ENCODE measurements at regions not wholly inside any gene's neighbourhood (a gene's known extent, or its start where the extent isn't known, plus 50 kb on each side); places are given as distances from the start of the nearest gene placed in this dataset.

GRCh38 chr6:125469915-125470314 lies 168.1 kb upstream of the HDDC2 start:
- no peak for DNase-seq (ENCODE audit: low read depth)
- no peak overlapping the region for H3K4me3 ChIP-seq (ENCODE audit: control insufficient read depth, low read depth, low read length)
- TF ChIP-seq, protein P1, sequence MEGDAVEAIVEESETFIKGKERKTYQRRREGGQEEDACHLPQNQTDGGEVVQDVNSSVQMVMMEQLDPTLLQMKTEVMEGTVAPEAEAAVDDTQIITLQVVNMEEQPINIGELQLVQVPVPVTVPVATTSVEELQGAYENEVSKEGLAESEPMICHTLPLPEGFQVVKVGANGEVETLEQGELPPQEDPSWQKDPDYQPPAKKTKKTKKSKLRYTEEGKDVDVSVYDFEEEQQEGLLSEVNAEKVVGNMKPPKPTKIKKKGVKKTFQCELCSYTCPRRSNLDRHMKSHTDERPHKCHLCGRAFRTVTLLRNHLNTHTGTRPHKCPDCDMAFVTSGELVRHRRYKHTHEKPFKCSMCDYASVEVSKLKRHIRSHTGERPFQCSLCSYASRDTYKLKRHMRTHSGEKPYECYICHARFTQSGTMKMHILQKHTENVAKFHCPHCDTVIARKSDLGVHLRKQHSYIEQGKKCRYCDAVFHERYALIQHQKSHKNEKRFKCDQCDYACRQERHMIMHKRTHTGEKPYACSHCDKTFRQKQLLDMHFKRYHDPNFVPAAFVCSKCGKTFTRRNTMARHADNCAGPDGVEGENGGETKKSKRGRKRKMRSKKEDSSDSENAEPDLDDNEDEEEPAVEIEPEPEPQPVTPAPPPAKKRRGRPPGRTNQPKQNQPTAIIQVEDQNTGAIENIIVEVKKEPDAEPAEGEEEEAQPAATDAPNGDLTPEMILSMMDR (conservative IDR thresholded peaks at IDR 0.05; ENCODE audit: control insufficient read depth, insufficient read depth, low read depth, low read length) = no peak

DNA sequence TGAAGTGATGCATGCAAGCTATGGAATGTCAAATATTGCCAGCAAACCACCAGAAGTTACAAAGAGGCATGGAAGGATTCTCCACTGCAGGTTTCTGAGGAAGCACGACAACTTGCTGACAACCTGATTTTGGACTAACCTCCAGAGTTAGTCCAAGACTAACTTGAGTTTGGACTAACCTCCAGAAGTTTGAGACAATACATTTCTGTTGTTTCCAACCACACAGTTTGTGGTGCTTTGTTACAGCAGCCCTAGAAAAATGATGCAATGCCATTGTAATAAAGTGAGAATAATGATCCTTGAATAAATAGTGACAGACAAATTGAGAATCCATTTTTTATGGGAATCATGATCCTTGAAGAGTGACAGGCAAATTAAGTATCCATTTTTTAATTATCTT lies 169.9 kb upstream of the HDDC2 start:
- TF ChIP-seq, protein P1 (conservative IDR thresholded peaks at IDR 0.05; ENCODE audit: control insufficient read depth, insufficient read depth, low read depth, low read length) = no peak
- DNase-seq (ENCODE audit: low read depth) = no peak
- no peak overlapping the region for H3K4me3 ChIP-seq (ENCODE audit: control insufficient read depth, low read depth, low read length)

DNA sequence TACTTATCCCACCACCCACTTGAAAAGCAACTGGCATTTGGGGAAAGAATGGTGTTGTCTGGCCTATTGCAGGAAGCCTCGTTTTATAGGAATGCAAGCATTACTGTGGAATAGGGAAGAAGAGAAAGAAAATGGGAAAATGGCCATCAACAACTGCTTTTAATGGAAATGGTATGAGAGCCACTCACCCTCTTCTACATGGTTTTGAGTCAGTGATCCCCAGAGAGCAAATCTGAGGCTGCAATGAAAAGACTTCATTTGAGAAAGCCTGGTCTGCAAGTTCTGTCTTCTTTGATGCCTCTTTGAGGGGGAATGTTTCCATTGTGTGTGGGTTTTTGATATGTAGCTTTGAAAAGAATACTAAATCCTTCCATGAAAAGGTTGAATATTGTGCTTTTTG lies 172.3 kb upstream of the HDDC2 start:
- peak; percentile 5 for DNase-seq (ENCODE audit: low read depth)
- TF ChIP-seq, protein P1 (conservative IDR thresholded peaks at IDR 0.05; ENCODE audit: control insufficient read depth, insufficient read depth, low read depth, low read length) = no peak
- H3K4me3 ChIP-seq (ENCODE audit: control insufficient read depth, low read depth, low read length) = no peak overlapping the region

DNA sequence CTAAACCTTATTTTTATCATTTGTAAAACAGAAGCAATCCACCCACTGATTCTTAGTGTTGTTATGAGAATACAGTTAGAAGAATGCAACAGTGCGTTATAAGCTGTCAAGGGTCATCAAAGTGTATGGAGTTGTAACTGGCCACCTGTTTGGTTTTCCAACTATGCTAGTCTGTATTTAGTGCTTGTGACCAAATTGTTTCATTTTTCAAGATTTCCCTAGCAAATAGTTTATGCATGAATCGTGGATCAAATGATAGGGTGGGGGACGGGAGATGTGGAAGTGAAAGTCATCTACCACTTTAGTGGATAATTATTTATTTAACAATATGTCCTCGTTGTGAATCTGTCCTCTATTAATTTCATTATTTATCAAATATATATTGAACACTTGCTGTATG lies 175.4 kb upstream of the HDDC2 start:
- no peak for DNase-seq (ENCODE audit: low read depth)
- TF ChIP-seq, protein P1 (conservative IDR thresholded peaks at IDR 0.05; ENCODE audit: control insufficient read depth, insufficient read depth, low read depth, low read length) = no peak
- no peak overlapping the region for H3K4me3 ChIP-seq (ENCODE audit: control insufficient read depth, low read depth, low read length)

- DNase-seq (ENCODE audit: low read depth) = peak; percentile 10
- H3K4me3 ChIP-seq (ENCODE audit: control insufficient read depth, low read depth, low read length) = no peak overlapping the region
- TF ChIP-seq, protein P1 (conservative IDR thresholded peaks at IDR 0.05; ENCODE audit: control insufficient read depth, insufficient read depth, low read depth, low read length) = no peak
These were observed 176.1 kb upstream of the HDDC2 start for GRCh38 chr6:125477844-125478243.

DNA sequence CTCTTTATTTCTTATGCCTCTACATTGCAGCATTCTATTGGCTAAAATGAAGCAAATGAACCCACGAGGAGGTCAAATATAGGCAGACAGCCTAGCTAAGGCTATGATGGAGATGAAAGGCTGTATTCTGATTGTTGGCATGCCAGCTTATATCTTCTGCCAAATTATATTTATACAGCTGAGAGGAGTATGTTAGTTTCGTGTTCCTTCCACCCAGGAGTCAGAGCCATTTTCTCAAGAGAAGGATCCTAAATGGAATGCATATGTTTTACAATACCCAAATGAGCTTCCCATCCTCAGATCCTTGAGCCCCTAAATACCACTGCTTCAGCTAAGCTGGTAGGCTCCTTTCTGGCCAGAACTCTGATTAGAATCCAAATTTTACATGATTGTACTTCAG lies 178.4 kb upstream of the HDDC2 start:
- TF ChIP-seq, protein P1 (conservative IDR thresholded peaks at IDR 0.05; ENCODE audit: control insufficient read depth, insufficient read depth, low read depth, low read length) = no peak
- no peak for DNase-seq (ENCODE audit: low read depth)
- no peak overlapping the region for H3K4me3 ChIP-seq (ENCODE audit: control insufficient read depth, low read depth, low read length)

DNA sequence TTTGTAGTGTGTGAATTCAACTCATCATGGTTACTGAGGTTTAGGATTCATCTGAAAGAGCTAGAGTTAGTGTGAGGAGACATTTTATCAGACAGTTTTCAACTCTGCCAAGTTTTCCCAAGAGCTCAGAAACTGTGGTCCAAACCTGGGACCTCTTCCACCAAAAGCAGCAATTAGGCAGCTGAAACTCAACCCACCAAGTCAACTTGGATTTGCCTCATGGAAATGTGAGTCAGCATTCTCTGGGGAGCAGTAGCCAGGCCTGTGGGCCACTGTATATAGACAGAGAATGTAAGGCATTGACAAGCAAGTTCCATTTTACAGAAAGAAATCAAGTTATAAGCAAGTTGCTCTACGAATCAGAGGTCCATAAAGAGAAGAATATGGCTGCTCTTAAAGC lies 178.8 kb upstream of the HDDC2 start:
- TF ChIP-seq, protein P1 (conservative IDR thresholded peaks at IDR 0.05; ENCODE audit: control insufficient read depth, insufficient read depth, low read depth, low read length) = no peak
- no peak overlapping the region for H3K4me3 ChIP-seq (ENCODE audit: control insufficient read depth, low read depth, low read length)
- DNase-seq (ENCODE audit: low read depth) = peak; percentile 24

Data from fibroblast of mammary gland (primary cell).